Stimulated activated CD4-positive, alpha-beta T cell treated with anti-CD3 and anti-CD28 coated beads, TNF-alpha, amount 100 ng/mL, for 1 hour (primary cell): ENCODE measurements at regions not wholly inside any gene's neighbourhood (a gene's known extent, or its start where the extent isn't known, plus 50 kb on each side); places are given as distances from the start of the nearest gene placed in this dataset.
"Not testable (repeated sequence)": the region's sequence is repeated elsewhere in the genome, so short reads cannot be mapped to it uniquely, and the experiment has no call there.

Source experiments
- DNase-seq, 3 donors: peaks; one replicate each; pipeline ENCODE4 v3.0.0-alpha.2; 2020; ENCODE audit warnings: low read depth in 3 of 3, low spot score in 1 of 3

DNA sequence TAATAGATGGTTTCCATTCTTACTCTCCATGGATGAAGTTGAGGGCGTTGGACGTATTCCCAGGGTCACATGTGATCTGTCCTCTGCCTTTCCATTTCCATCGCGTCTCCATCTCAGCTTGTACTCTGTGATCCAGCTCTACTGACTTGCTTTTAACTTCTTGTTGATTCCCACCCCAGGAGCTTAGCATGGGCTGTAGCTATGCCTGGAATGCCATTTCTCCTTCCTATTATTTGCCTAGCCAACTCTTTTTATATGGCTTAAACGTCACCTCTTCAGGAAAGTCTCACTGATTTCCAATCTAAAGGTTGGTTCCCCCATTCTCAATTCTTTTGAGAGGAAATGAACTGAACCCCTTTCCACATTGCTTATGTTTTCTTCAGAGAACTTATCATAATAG, 475.9 kb downstream of the XYLT1 start:
- DNase-seq = no peak

GRCh38 chr16:16996827-16997226, 473.9 kb downstream of the XYLT1 start:
- DNase-seq = no peak

- no peak for DNase-seq
Observed at GRCh38 chr16:16997349-16997748, 473.4 kb downstream of the XYLT1 start.

DNA sequence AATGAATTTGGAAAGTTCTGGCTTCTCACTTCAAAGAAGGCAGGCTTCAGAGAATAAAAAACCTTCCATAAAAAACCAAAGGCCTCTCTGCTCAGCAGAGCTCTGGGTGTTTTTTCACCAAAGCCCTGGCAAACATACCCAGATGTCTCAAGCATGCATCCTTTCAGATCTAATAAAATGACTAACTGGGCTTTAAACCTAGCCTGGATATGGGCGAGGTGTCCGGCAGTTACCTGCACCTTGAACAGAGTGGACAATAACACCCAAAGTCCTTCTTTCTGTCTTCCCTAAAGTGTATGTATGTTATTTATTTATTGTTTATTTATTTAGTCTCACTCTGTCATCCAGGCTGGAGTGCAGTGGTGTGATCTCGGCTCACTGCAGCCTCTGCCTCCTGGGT, 469.3 kb downstream of the XYLT1 start:
- no peak for DNase-seq

DNA sequence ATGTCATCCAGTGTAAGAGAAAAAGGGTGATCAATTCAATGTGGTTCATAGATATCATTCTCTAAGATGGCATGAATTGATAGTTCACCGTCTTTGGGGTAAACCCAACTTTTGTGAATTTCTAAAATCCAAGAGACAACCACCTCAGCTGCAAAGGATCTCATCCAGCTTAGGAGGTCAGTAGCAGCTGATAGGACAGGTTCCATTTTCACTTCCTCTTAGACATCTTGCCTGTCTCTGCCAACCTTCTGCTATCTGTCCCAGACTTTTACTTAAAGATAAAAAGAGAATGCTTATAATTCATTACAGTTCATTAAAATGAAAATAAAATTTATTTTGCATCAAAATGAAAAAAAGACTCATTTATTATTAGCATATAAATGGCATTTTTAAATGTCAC, 468.2 kb downstream of the XYLT1 start:
- DNase-seq = no peak

GRCh38 chr16:17005963-17006362, 464.8 kb downstream of the XYLT1 start:
- DNase-seq = not testable (repeated sequence)

- no peak for DNase-seq
Observed at GRCh38 chr16:17011712-17012111, 459.0 kb downstream of the XYLT1 start.

DNA sequence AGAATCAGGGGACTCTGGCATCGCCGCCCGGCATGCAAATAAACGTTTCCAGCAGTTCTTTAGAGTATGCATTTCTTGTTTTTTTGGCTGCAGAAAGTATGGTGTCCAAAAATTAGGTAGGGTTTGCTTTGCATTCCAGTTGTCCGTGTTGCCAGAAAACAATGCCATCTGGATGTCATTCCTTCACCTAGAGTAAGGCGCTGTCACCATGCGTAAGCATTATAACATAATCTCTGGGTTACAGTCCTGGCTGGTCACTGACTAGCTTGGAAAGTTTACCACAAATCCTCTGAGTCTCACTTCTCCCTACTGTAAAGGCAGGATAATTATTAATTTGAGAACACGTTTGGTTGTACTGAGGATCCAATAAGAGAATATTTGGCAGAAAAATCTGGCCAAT, 457.7 kb downstream of the XYLT1 start:
- no peak for DNase-seq

GRCh38 chr16:17014484-17015121, 456.2 kb downstream of the XYLT1 start:
- no peak for DNase-seq

- DNase-seq = no peak
Observed at GRCh38 chr16:17015702-17016101, 455.1 kb downstream of the XYLT1 start.

- no peak for DNase-seq
Observed at GRCh38 chr16:17017442-17017841, 453.3 kb downstream of the XYLT1 start.

DNA sequence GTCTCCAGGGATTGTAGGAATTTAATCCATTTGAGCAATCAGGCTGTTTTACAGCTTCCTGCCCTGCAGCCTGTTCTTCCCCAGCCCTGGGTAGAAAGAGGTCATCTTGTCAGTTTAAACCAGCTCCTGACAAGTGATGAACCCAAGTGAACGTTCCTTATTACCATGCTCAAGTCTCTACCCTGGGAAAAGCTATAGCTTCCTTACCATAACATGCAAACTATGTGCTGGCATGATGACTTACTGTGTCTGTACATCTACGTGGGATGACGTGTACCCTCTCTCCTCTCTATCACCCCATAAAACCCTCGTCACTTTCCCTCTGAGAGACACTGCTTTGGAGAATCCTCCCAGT, 452.2 kb downstream of the XYLT1 start:
- no peak for DNase-seq

- no peak for DNase-seq
Observed at GRCh38 chr16:17019366-17019765, 451.4 kb downstream of the XYLT1 start.

- DNase-seq = no peak
Observed at GRCh38 chr16:17023606-17024005, 447.2 kb downstream of the XYLT1 start.

- DNase-seq = no peak
Observed at GRCh38 chr16:17024514-17024913, 446.2 kb downstream of the XYLT1 start.

DNA sequence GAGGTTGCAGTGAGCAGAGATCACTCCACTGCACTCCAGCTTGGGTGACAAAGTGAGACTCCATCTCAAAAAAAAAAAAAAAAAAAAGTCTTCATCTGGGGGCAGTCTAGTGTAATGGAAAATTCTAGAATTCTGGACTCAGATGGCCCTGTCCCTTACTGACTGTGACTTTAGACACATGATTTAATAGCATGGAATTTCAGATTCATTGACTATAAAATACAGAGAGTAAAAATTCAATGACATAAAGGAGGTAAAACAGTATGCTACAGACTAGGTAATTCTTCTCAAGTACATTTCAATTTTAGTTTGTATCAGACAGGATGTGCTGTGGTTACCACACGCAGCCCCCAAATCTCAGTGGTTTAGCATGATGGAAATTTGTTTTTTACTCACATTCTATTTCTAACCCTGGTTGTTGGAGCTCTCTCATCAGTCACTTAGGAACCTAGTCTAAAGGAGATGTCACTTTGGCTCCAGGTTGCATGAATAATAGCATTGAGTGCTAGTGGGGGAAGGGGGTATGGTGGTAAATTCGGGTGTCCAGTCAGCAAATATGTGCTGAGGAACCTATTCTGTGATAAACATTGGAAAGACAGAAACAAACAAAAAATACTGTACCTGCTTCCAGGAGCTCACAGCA, 444.0 kb downstream of the XYLT1 start:
- DNase-seq = no peak

GRCh38 chr16:17027488-17028129, 443.2 kb downstream of the XYLT1 start:
- no peak for DNase-seq

GRCh38 chr16:17029602-17030350, 441.0 kb downstream of the XYLT1 start:
- DNase-seq = no peak

GRCh38 chr16:17031484-17032268, 439.1 kb downstream of the XYLT1 start:
- no peak for DNase-seq

- DNase-seq = no peak
Observed at GRCh38 chr16:17032332-17032731, 438.4 kb downstream of the XYLT1 start.
